ENCODE measurements at regions not wholly inside any gene's neighbourhood (a gene's known extent, or its start where the extent isn't known, plus 50 kb on each side); places are given as distances from the start of the nearest gene placed in this dataset.

- no peak for ATAC-seq
- TF ChIP-seq, protein P1, sequence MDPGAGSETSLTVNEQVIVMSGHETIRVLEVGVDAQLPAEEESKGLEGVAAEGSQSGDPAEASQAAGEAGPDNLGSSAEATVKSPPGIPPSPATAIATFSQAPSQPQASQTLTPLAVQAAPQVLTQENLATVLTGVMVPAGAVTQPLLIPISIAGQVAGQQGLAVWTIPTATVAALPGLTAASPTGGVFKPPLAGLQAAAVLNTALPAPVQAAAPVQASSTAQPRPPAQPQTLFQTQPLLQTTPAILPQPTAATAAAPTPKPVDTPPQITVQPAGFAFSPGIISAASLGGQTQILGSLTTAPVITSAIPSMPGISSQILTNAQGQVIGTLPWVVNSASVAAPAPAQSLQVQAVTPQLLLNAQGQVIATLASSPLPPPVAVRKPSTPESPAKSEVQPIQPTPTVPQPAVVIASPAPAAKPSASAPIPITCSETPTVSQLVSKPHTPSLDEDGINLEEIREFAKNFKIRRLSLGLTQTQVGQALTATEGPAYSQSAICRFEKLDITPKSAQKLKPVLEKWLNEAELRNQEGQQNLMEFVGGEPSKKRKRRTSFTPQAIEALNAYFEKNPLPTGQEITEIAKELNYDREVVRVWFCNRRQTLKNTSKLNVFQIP (CRISPR knock-in tag; IDR thresholded peaks at IDR 0.05; ENCODE audit: borderline replicate concordance, low read depth): no peak
- TF ChIP-seq BACH2 (CRISPR knock-in tag; IDR thresholded peaks at IDR 0.05; ENCODE audit: borderline replicate concordance) (no peak), SNAI2 (CRISPR knock-in tag; IDR thresholded peaks at IDR 0.05) (no peak), ZFP3 (CRISPR knock-in tag; IDR thresholded peaks at IDR 0.05) (no peak), ZC3H10 (CRISPR knock-in tag; IDR thresholded peaks at IDR 0.05) (no peak), ESRRG (CRISPR knock-in tag; IDR thresholded peaks at IDR 0.05) (no peak), TCF4 (CRISPR knock-in tag; IDR thresholded peaks at IDR 0.05; ENCODE audit: borderline replicate concordance) (no peak), PPARA (CRISPR knock-in tag; IDR thresholded peaks at IDR 0.05; ENCODE audit: borderline replicate concordance) (no peak), TOX (CRISPR knock-in tag; IDR thresholded peaks at IDR 0.05; ENCODE audit: borderline replicate concordance) (no peak), ZNF565 (CRISPR knock-in tag; conservative IDR thresholded peaks at IDR 0.05; ENCODE audit: low read depth) (no peak), ZNF8 (CRISPR knock-in tag; IDR thresholded peaks at IDR 0.05) (no peak), GLIS3 (CRISPR knock-in tag; IDR thresholded peaks at IDR 0.05) (no peak), PATZ1 (CRISPR knock-in tag; IDR thresholded peaks at IDR 0.05; ENCODE audit: borderline replicate concordance) (no peak)
- TF ChIP-seq, protein P2, sequence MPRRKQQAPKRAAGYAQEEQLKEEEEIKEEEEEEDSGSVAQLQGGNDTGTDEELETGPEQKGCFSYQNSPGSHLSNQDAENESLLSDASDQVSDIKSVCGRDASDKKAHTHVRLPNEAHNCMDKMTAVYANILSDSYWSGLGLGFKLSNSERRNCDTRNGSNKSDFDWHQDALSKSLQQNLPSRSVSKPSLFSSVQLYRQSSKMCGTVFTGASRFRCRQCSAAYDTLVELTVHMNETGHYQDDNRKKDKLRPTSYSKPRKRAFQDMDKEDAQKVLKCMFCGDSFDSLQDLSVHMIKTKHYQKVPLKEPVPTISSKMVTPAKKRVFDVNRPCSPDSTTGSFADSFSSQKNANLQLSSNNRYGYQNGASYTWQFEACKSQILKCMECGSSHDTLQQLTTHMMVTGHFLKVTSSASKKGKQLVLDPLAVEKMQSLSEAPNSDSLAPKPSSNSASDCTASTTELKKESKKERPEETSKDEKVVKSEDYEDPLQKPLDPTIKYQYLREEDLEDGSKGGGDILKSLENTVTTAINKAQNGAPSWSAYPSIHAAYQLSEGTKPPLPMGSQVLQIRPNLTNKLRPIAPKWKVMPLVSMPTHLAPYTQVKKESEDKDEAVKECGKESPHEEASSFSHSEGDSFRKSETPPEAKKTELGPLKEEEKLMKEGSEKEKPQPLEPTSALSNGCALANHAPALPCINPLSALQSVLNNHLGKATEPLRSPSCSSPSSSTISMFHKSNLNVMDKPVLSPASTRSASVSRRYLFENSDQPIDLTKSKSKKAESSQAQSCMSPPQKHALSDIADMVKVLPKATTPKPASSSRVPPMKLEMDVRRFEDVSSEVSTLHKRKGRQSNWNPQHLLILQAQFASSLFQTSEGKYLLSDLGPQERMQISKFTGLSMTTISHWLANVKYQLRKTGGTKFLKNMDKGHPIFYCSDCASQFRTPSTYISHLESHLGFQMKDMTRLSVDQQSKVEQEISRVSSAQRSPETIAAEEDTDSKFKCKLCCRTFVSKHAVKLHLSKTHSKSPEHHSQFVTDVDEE (CRISPR knock-in tag; IDR thresholded peaks at IDR 0.05): no peak
These were observed 205.0 kb upstream of the TET2 start for GRCh38 chr4:104941661-104942062.

DNA sequence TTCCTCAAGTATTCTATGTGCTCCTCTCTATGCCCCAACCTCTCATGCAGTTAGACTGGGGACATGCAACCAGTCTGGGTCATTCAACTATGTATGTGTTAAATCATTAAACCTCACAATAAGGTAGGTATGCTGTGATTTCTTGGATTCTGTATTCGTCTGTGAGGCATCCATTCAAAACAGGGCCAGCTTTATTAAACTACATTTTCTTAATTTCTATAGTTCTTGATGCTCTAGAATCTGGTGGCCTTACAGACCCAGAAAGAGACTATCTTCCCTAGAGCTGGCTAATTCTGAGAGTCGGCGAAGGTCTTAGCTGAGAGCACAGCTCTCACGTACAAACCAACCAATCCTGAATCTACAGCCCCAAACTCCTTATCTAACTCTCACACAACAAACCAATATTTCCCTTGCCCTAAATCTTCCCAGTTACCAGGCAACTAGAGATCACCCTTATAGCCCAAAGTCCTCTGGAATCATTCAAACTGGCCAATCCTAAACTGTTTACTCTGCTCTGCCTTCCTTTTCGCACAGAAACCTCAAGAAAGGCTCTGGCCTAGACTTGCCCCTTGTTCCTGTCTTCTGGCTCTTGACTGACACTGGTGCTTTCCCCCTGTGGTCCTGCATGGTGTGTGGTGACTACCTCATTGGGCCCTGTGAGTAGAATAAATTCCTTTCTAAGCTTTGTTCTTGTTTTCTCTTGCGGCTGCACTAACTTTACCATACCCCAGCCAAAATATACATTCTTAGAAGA lies 203.5 kb upstream of the TET2 start:
- no peak for ATAC-seq

DNA sequence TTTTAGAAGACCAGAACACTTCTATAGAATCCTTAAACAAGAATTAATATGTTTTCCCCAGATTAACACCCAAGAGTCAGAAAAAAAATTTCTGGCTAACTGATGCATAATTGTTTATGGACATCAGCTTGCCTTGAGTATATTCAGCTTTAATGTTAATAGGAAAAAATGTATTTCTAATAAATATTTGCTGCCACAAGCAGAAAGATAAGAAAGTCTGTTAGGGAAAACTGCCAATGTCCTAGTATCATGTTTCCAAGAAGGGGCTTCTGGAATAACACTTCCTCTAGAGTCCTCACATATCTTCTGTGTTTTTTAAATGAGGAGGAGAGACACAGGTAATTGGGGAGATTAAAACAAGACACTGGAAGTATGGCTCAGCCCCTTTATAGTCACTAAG lies 202.1 kb upstream of the TET2 start:
- TF ChIP-seq RARB (CRISPR knock-in tag; IDR thresholded peaks at IDR 0.05) (no peak), BACH2 (CRISPR knock-in tag; IDR thresholded peaks at IDR 0.05; ENCODE audit: borderline replicate concordance) (no peak), GLIS3 (CRISPR knock-in tag; IDR thresholded peaks at IDR 0.05) (no peak), TOX (CRISPR knock-in tag; IDR thresholded peaks at IDR 0.05; ENCODE audit: borderline replicate concordance) (no peak), OSR1 (CRISPR knock-in tag; IDR thresholded peaks at IDR 0.05) (no peak), ZC3H10 (CRISPR knock-in tag; IDR thresholded peaks at IDR 0.05) (no peak), ZFP3 (CRISPR knock-in tag; IDR thresholded peaks at IDR 0.05) (no peak), ZNF565 (CRISPR knock-in tag; conservative IDR thresholded peaks at IDR 0.05; ENCODE audit: low read depth) (no peak), PATZ1 (CRISPR knock-in tag; IDR thresholded peaks at IDR 0.05; ENCODE audit: borderline replicate concordance) (no peak), ISL1 (CRISPR knock-in tag; IDR thresholded peaks at IDR 0.05) (no peak)
- TF ChIP-seq, protein P3, sequence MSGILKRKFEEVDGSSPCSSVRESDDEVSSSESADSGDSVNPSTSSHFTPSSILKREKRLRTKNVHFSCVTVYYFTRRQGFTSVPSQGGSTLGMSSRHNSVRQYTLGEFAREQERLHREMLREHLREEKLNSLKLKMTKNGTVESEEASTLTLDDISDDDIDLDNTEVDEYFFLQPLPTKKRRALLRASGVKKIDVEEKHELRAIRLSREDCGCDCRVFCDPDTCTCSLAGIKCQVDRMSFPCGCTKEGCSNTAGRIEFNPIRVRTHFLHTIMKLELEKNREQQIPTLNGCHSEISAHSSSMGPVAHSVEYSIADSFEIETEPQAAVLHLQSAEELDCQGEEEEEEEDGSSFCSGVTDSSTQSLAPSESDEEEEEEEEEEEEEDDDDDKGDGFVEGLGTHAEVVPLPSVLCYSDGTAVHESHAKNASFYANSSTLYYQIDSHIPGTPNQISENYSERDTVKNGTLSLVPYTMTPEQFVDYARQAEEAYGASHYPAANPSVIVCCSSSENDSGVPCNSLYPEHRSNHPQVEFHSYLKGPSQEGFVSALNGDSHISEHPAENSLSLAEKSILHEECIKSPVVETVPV (CRISPR knock-in tag; IDR thresholded peaks at IDR 0.05): no peak
- no peak for ATAC-seq

More for the DNA sequence above, 203.5 kb upstream of the TET2 start:
- TF ChIP-seq TCF4 (CRISPR knock-in tag; IDR thresholded peaks at IDR 0.05; ENCODE audit: borderline replicate concordance): no peak

All from SK-N-SH treated with all-trans-retinoic acid at 6 μM for 48 hours (cell line).